T-cell (primary cell): ENCODE measurements at regions not wholly inside any gene's neighbourhood (a gene's known extent, or its start where the extent isn't known, plus 50 kb on each side); places are given as distances from the start of the nearest gene placed in this dataset.

ENCODE experiments used
- ATAC-seq, 4 experiments: fragments of 200-7000 bp in 3 of 4; fragments of 150-1000 bp in 1 of 4; cut with Tn5 transposase; replicated peaks in 1 of 4; 1 replicate in 3 of 4; 2 replicates in 1 of 4; pipeline ENCODE4 v1.10.0; 2021; ENCODE audit warnings: moderate library complexity in 3 of 4, mild to moderate bottlenecking in 2 of 4, moderate number of reproducible peaks in 1 of 4
- CTCF ChIA-PET, 2 donors: fragments of 300-600 bp; sonication (Branson Sonifier 250); formaldehyde crosslinking; loops; one replicate each; lab custom pipeline; 2022; ENCODE audit warnings: antibody characterized with exemption in 2 of 2; lab: Charles Lee
- POLR2A ChIA-PET, 2 donors: fragments of 300-600 bp; sonication (Branson Sonifier 250); formaldehyde crosslinking; loops; one replicate each; lab custom pipeline; 2022; ENCODE audit warnings: antibody characterized with exemption in 2 of 2; lab: Charles Lee
- DNase-seq, 35 experiments: peaks; one replicate each; pipeline versions ENCODE4 v3.0.0 to v3.0.0-alpha.2; 2013 to 2023
- H3K27ac ChIP-seq: one replicate; pipeline ENCODE4 v1.5.1; 2013; ENCODE audit warnings: low read length
- H3K27me3 ChIP-seq, 2 experiments: replicated peaks in 1 of 2; 1 replicate in 1 of 2; 2 replicates in 1 of 2; pipeline versions ENCODE4 v1.6.1 to v1.7.0; 2013; ENCODE audit warnings: low read length in 1 of 2, mixed read lengths in 1 of 2; ENCODE audit not compliant: control insufficient read depth in 2 of 2, insufficient read depth in 2 of 2; ENCODE audit errors: extremely low read depth in 1 of 2
- H3K36me3 ChIP-seq, 2 donors: 1 replicate in 1 of 2; 2 replicates in 1 of 2; pipeline versions ENCODE4 v1.6.1 to v1.7.0; 2013; ENCODE audit warnings: low read length in 1 of 2; ENCODE audit not compliant: control insufficient read depth in 2 of 2, insufficient read depth in 1 of 2; ENCODE audit errors: extremely low read depth in 1 of 2
- H3K4me1 ChIP-seq, 2 experiments: 1 replicate in 1 of 2; 2 replicates in 1 of 2; pipeline versions ENCODE4 v1.6.1 to v1.7.0; 2013; ENCODE audit warnings: low read length in 2 of 2, mixed read lengths in 1 of 2; ENCODE audit not compliant: insufficient read depth in 2 of 2, control insufficient read depth in 1 of 2; ENCODE audit errors: extremely low read depth in 1 of 2
- H3K4me3 ChIP-seq, 2 donors: 1 replicate in 1 of 2; 2 replicates in 1 of 2; pipeline versions ENCODE4 v1.5.1 to v1.7.0; 2013; ENCODE audit warnings: mild to moderate bottlenecking in 2 of 2, low read length in 1 of 2, moderate library complexity in 1 of 2; ENCODE audit not compliant: control insufficient read depth in 1 of 2; ENCODE audit errors: extremely low read depth in 1 of 2
- H3K9me3 ChIP-seq: 2 replicates; pipeline ENCODE4 v1.7.0; 2013
- H3K27ac Mint-ChIP-seq, 2 donors: one replicate each; pipeline ENCODE4 v1.8.0; 2020 to 2021; ENCODE audit warnings: mild to moderate bottlenecking in 2 of 2, mixed read lengths in 2 of 2
- H3K27me3 Mint-ChIP-seq, 2 donors: one replicate each; pipeline ENCODE4 v1.8.0; 2021 to 2022; ENCODE audit warnings: mixed read lengths in 2 of 2
- H3K36me3 Mint-ChIP-seq: one replicate; pipeline ENCODE4 v1.8.0; 2021; ENCODE audit warnings: mixed read lengths
- H3K4me1 Mint-ChIP-seq, 3 donors: one replicate each; pipeline ENCODE4 v1.8.0; 2020 to 2022; ENCODE audit warnings: mixed read lengths in 3 of 3, mild to moderate bottlenecking in 1 of 3
- H3K4me3 Mint-ChIP-seq, 3 donors: one replicate each; pipeline ENCODE4 v1.8.0; 2020 to 2022; ENCODE audit warnings: mild to moderate bottlenecking in 3 of 3, mixed read lengths in 3 of 3, moderate library complexity in 3 of 3
- H3K9me3 Mint-ChIP-seq, 3 donors: one replicate each; pipeline ENCODE4 v1.8.0; 2020 to 2022; ENCODE audit warnings: mixed read lengths in 3 of 3
- WGBS: methylation state at CpG from one replicate; pipeline ENCODE4 v1.1.5; 2013; ENCODE audit warnings: missing lambda C conversion rate; ENCODE audit not compliant: insufficient coverage; 5-methylcytosine and 5-hydroxymethylcytosine counted together

DNA sequence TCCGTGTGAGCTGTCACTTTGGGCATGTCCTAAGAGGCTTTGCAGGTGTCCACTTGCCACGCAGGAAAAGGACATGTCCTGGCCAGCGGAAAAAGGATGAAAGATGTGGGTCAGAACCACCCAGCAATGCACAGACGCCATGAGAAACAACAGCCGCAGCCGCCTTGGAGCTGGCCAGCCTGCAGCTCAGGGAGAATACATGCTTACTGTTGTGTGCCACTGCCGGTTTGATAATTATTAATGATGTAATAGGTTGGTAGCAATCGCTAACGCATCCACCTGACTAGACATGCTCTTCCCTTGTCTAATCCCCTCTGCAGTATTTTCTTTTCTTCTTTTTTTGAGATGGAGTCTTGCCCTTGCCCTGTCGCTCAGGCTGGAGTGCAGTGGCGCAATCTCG, 221.7 kb downstream of the HAUS1 start:
- Histone ChIP-seq H3K27ac (no peak overlapping the region), H3K4me3 (no peak overlapping the region), H3K9me3 (no peaks in the 10 kb centered on the region), H3K36me3 (no peaks in the 10 kb centered on the region), H3K4me1 (no peaks in the 10 kb centered on the region), H3K27me3 (no peaks in the 10 kb centered on the region)
- Mint-ChIP-seq H3K36me3 (no peaks in the 10 kb centered on the region), H3K4me1 (peaks cover 0 to 3% (median 2%) of the 10 kb centered on the region in 3 donors), H3K27me3 (peaks cover 5 to 10% of the 10 kb centered on the region in 2 donors), H3K9me3 (no peaks in the 10 kb centered on the region), H3K4me3 (no peak overlapping the region), H3K27ac (no peak overlapping the region)
- ATAC-seq (no peak), DNase-seq (peak in 1 of 35 experiments; percentile 5)
- ChIA-PET CTCF (no interaction called here), POLR2A (no interaction called here)
- 91% methylated on average over 9 of the region's 12 CpGs for WGBS

DNA sequence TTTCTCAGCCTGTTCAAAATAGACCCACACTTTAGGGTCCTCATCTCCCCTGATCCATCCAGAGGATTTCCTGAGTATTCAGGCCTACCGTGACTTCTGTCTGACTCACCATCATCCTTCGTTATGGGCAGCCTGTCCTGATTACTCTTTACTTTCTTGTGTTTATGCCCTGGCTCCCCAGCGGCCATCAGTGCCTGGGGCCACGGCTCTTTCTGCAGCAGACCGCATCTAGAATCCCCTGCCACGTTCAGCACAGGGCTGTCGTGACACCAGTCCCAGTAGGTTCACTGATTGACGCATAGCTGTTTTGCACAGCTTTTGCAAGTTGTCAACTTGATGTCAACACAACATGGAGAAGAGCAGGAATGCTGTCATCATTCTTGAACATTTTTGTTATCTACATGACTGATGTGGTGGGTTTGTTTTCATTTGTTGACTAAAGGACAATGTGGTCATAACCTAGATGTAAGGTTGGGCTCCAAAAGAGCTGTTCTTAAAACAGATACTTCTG, 225.6 kb downstream of the HAUS1 start:
- Mint-ChIP-seq H3K9me3 (no peaks in the 10 kb centered on the region), H3K4me1 (peaks cover 3 to 11% (median 7%) of the 10 kb centered on the region in 3 donors), H3K27me3 (peaks cover 22 to 33% of the 10 kb centered on the region in 2 donors), H3K36me3 (no peaks in the 10 kb centered on the region), H3K4me3 (no peak overlapping the region), H3K27ac (no peak overlapping the region)
- Histone ChIP-seq H3K9me3 (no peaks in the 10 kb centered on the region), H3K36me3 (no peaks in the 10 kb centered on the region), H3K4me3 (no peak overlapping the region), H3K4me1 (peaks cover 2 to 11% of the 10 kb centered on the region in 2 experiments), H3K27ac (no peak overlapping the region), H3K27me3 (peaks cover 3 to 21% of the 10 kb centered on the region in 2 experiments)
- CTCF ChIA-PET, result no interaction called here
- DNase-seq (no peak), ATAC-seq (no peak)
- POLR2A ChIA-PET, result interaction anchor here in 1 of 2 donors (0.5 kb wide), 1 partner anchor 642 kb away, joined by 3 read pairs; no protein-coding TSS in a partner anchor
- WGBS, result 84% methylated on average over 8 of the region's 8 CpGs

DNA sequence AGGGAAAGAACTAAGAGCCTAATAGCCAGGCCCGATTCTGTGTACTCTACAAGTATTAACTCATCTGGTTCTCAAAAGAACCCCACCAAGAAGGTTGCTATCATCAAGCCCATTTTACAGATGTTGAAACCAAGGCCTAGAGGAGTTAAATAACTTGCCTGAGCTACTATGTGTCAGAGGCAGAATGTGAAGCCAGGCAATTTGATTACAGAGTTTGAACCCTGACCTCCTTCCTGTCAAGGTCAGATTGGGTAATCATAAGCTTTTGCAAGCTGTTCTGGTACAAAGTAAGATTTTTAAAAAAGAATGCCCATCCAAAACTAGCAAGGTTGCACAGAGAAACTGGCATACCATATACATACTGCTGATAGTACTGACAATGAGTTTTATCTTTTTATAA, 227.1 kb downstream of the HAUS1 start:
- WGBS, result no CpG with 5 or more reads among the region's 1 CpG
- Histone ChIP-seq H3K4me1 (peaks cover 2 to 22% of the 10 kb centered on the region in 2 experiments), H3K36me3 (no peaks in the 10 kb centered on the region), H3K27ac (no peak overlapping the region), H3K27me3 (peaks cover 3 to 32% of the 10 kb centered on the region in 2 experiments), H3K9me3 (no peaks in the 10 kb centered on the region), H3K4me3 (no peak overlapping the region)
- peaks cover 16 to 27% (median 21%) of the 10 kb centered on the region in 3 donors for H3K4me1 Mint-ChIP-seq
- no peak overlapping the region for H3K4me3 Mint-ChIP-seq
- H3K36me3 Mint-ChIP-seq, result no peaks in the 10 kb centered on the region
- H3K9me3 Mint-ChIP-seq, result no peaks in the 10 kb centered on the region
- CTCF ChIA-PET, result no interaction called here
- H3K27me3 Mint-ChIP-seq, result peaks cover 36 to 48% of the 10 kb centered on the region in 2 donors
- DNase-seq, result no peak
- no peak overlapping the region for H3K27ac Mint-ChIP-seq
- no peak for ATAC-seq
- POLR2A ChIA-PET, result no interaction called here

DNA sequence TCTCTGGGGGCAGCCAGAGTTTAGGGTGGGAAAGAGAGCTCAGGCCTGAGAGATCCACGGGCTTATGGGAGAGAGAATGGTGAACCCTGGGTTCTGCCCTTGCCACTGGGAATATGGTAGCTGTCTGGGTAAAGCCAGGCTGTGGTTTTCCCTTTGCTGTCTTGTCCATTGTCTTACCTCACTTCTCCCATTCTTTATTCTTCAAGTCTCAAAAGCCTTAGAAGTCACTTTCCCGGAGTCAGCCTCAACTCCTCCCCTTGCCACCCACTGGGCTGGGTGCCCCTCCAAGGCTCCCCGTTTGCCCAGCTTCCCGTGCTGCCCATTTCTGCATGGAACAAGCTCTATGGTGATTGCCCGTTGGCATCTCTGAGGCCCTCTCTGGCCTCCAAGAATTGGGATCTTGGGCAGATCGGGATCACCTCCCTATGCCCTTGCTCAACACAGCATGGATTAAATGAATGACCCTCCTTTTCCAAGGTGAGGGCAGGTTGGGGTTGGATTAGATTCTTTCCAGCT, 228.2 kb downstream of the HAUS1 start:
- H3K4me3 Mint-ChIP-seq, result peak overlapping the region in 1 of 3 donors; percentile 72
- Histone ChIP-seq H3K9me3 (no peaks in the 10 kb centered on the region), H3K4me1 (peaks cover 2 to 26% of the 10 kb centered on the region in 2 experiments)

DNA sequence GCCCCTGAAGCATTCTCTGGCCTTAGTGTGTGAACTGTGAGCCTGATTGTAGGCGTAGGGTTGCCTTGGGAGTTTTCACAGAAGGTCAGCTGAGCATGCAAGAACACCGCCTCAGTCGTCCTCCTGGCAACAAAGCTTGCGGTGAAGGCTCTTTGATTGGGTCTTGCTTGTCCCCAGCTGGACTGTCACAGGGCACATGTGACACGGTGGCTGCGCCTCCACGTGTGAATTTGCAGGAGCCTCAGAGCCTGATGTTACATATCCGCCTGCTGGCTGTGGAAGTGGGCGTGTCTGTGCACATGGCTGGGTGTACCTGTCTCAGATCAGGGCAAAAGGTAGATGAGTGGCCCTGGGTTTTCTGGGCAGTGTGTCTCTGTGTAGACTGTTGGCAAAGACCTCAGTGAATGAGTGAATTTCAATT, 228.7 kb downstream of the HAUS1 start:
- CTCF ChIA-PET, result no interaction called here
- no peak overlapping the region for H3K27ac Mint-ChIP-seq
- H3K4me3 ChIP-seq, result no peak overlapping the region
- H3K27ac ChIP-seq, result no peak overlapping the region
- H3K4me1 ChIP-seq, result peaks cover 2 to 26% of the 10 kb centered on the region in 2 experiments
- peaks cover 3 to 35% of the 10 kb centered on the region in 2 experiments for H3K27me3 ChIP-seq
- no peaks in the 10 kb centered on the region for H3K9me3 Mint-ChIP-seq
- no peaks in the 10 kb centered on the region for H3K9me3 ChIP-seq
- POLR2A ChIA-PET, result no interaction called here
- ATAC-seq (peak in 1 of 4 experiments; percentile 36), DNase-seq (peak in 1 of 35 experiments; percentile 7)
- H3K36me3 Mint-ChIP-seq, result no peaks in the 10 kb centered on the region
- 64% methylated on average over 9 of the region's 9 CpGs for whole genome bisulfite sequencing
- peaks cover 43 to 56% of the 10 kb centered on the region in 2 donors for H3K27me3 Mint-ChIP-seq
- H3K4me1 Mint-ChIP-seq, result peaks cover 16 to 39% (median 26%) of the 10 kb centered on the region in 3 donors
- H3K36me3 ChIP-seq, result no peaks in the 10 kb centered on the region
- peak overlapping the region; percentile 43 to 72 (median 57) for H3K4me3 Mint-ChIP-seq

More for the DNA sequence above, 228.2 kb downstream of the HAUS1 start:
- Mint-ChIP-seq H3K27me3 (peaks cover 37 to 54% of the 10 kb centered on the region in 2 donors), H3K27ac (no peak overlapping the region), H3K36me3 (no peaks in the 10 kb centered on the region), H3K9me3 (no peaks in the 10 kb centered on the region), H3K4me1 (peaks cover 16 to 34% (median 24%) of the 10 kb centered on the region in 3 donors)
- ChIA-PET CTCF (interaction anchor here in 1 of 2 donors (0.7 kb wide), 1 partner anchor 10 kb away, joined by 3 read pairs; no protein-coding TSS in a partner anchor), POLR2A (interaction anchor here in 1 of 2 donors (0.6 kb wide), 1 partner anchor 146 kb away, joined by 3 read pairs; no protein-coding TSS in a partner anchor)
- 71% methylated on average over 2 of the region's 6 CpGs for WGBS
- DNase-seq (no peak), ATAC-seq (no peak)
- Histone ChIP-seq H3K4me3 (no peak overlapping the region), H3K27me3 (peaks cover 3 to 35% of the 10 kb centered on the region in 2 experiments), H3K27ac (no peak overlapping the region), H3K36me3 (no peaks in the 10 kb centered on the region)

DNA sequence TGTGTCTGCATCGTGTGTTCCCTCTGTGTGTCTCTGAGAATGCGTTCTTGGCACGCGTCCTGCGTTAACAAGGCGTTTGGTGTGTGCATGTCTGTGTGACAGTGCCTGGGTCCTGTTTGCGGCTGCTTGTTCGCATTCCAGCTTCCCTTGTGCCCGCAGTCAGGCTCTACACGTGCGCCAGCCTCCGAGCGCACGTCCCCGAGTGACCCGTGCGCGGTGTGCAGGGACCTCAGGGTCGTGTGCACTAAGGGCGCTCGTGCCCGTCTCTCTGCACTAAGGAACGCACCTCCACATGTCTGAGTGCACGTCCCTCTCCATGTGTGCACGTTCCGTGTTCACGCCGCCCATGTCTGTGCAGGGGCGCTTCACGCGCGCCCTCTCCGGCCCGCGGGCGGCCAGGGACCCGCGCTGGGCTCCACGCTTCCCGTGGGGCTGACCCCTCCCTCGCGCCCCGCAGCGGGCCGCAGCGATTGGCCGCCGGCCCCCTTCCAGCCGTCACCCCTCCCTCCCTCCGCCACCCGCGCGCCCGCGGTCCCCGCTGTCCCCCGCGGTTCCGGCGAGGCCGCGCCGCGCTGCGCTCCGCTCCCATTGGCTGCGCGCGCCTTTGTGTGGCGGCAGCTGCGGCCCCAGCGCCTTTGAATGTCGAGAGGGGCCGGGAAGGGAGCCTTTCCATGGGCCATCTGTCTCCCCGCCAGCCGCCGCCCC, 229.4 kb downstream of the HAUS1 start:
- ATAC-seq, result peak; percentile 29 to 57 (median 50)
- WGBS, result 4% methylated on average over 64 of the region's 77 CpGs
- DNase-seq, result peak in 1 of 35 experiments; percentile 5
- H3K4me1 ChIP-seq, result peaks cover 2 to 26% of the 10 kb centered on the region in 2 experiments
- H3K9me3 ChIP-seq, result no peaks in the 10 kb centered on the region
- H3K27ac Mint-ChIP-seq, result no peak overlapping the region
- no peaks in the 10 kb centered on the region for H3K36me3 Mint-ChIP-seq
- peaks cover 16 to 44% (median 31%) of the 10 kb centered on the region in 3 donors for H3K4me1 Mint-ChIP-seq
- H3K36me3 ChIP-seq, result no peaks in the 10 kb centered on the region
- H3K4me3 ChIP-seq, result peak overlapping the region in 1 of 2 donors; percentile 64
- H3K4me3 Mint-ChIP-seq, result peak overlapping the region; percentile 43 to 72 (median 57)
- CTCF ChIA-PET, result no interaction called here
- no peak overlapping the region for H3K27ac ChIP-seq
- POLR2A ChIA-PET, result no interaction called here
- H3K9me3 Mint-ChIP-seq, result no peaks in the 10 kb centered on the region
- H3K27me3 Mint-ChIP-seq, result peaks cover 47 to 56% of the 10 kb centered on the region in 2 donors
- peaks cover 3 to 38% of the 10 kb centered on the region in 2 experiments for H3K27me3 ChIP-seq
